ENCODE measurements at regions not wholly inside any gene's neighbourhood (a gene's known extent, or its start where the extent isn't known, plus 50 kb on each side); places are given as distances from the start of the nearest gene placed in this dataset.

DNA sequence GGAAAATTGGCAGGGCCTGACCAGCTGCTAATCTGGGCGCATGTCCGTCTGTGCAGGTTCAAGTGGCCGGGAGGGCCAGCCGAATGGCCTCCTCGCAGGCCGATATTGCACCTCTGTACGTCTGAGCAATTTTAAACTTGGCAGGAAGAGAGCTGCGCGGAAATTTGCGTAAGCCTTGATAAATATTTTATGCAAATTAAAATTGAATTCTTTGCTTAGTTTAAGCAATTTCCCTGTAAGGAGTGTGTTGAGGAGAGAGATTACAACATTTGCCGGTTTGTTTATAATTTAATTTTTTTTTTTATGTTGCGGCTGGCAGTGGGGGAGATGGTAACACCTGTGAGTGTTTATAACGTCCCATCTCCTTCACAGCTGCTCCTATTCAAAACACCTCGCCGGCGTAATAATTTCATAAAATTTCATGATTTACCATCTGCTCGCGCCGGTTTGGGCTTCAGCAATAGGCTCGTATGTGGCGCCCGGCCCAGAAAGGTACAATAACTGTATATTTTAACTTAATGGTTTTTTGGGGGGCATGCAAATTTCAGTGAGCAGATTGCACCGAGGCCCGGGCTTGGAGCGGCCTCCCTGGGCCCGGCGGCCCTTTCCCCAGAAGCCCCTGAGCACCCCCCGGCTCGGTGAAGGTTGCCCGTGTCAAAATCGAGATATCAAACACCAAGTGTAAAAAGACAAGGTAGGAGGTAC is 269.4 kb upstream of the MVB12B start:
- TF ChIP-seq, protein P1, sequence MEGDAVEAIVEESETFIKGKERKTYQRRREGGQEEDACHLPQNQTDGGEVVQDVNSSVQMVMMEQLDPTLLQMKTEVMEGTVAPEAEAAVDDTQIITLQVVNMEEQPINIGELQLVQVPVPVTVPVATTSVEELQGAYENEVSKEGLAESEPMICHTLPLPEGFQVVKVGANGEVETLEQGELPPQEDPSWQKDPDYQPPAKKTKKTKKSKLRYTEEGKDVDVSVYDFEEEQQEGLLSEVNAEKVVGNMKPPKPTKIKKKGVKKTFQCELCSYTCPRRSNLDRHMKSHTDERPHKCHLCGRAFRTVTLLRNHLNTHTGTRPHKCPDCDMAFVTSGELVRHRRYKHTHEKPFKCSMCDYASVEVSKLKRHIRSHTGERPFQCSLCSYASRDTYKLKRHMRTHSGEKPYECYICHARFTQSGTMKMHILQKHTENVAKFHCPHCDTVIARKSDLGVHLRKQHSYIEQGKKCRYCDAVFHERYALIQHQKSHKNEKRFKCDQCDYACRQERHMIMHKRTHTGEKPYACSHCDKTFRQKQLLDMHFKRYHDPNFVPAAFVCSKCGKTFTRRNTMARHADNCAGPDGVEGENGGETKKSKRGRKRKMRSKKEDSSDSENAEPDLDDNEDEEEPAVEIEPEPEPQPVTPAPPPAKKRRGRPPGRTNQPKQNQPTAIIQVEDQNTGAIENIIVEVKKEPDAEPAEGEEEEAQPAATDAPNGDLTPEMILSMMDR (conservative IDR thresholded peaks at IDR 0.05; ENCODE audit: low read depth, low read length): no peak
- no peak for TF ChIP-seq EZH2 (IDR thresholded peaks at IDR 0.05; ENCODE audit: borderline replicate concordance, low read depth, low read length, poor library complexity, severe bottlenecking)
